ENCODE measurements at regions not wholly inside any gene's neighbourhood (a gene's known extent, or its start where the extent isn't known, plus 50 kb on each side); places are given as distances from the start of the nearest gene placed in this dataset.

- TF ChIP-seq CTCF (IDR thresholded peaks at IDR 0.05; ENCODE audit: poor library complexity): no peak
- TF ChIP-seq EZH2phosphoT487 (IDR thresholded peaks at IDR 0.05; ENCODE audit: low read depth, severe bottlenecking, unreplicated experiment): no peak
- no peak for TF ChIP-seq EZH2 (IDR thresholded peaks at IDR 0.05; ENCODE audit: borderline replicate concordance)
- Histone ChIP-seq H3K79me2 (no peaks in the 10 kb centered on the region), H3K27me3 (no peaks in the 10 kb centered on the region), H3K36me3 (replicated peaks; ENCODE audit: insufficient read depth, low read depth) (no peaks in the 10 kb centered on the region), H3K4me1 (ENCODE audit: insufficient read depth) (peaks cover 40% of the 10 kb centered on the region), H2AFZ (no peak overlapping the region), H3K4me3 (no peak overlapping the region), H3K27ac (peak overlapping the region; percentile 73), H4K20me1 (ENCODE audit: insufficient read depth, poor library complexity, severe bottlenecking) (no peaks in the 10 kb centered on the region), H3K9me3 (ENCODE audit: low read depth) (no peaks in the 10 kb centered on the region), H3K9me2 (replicated peaks; ENCODE audit: insufficient read depth) (no peaks in the 10 kb centered on the region), H3K4me2 (no peak overlapping the region)
- no peak for DNase-seq (ENCODE audit: low spot score)
- WGBS (ENCODE audit: low lambda C conversion rate, missing lambda C conversion rate): 53% methylated on average over 3 of the region's 3 CpGs
Observed at GRCh38 chr18:6650127-6650507, 79.4 kb upstream of the ARHGAP28 start.

- H3K36me3 ChIP-seq (replicated peaks; ENCODE audit: insufficient read depth, low read depth): no peaks in the 10 kb centered on the region
- peak overlapping the region; percentile 73 for H3K27ac ChIP-seq
- WGBS (ENCODE audit: low lambda C conversion rate, missing lambda C conversion rate): 80% methylated on average over 6 of the region's 6 CpGs
- no peaks in the 10 kb centered on the region for H4K20me1 ChIP-seq (ENCODE audit: insufficient read depth, poor library complexity, severe bottlenecking)
- H2AFZ ChIP-seq: no peak overlapping the region
- H3K79me2 ChIP-seq: no peaks in the 10 kb centered on the region
- H3K4me2 ChIP-seq: no peak overlapping the region
- no peak for TF ChIP-seq EZH2 (IDR thresholded peaks at IDR 0.05; ENCODE audit: borderline replicate concordance)
- no peak for TF ChIP-seq EZH2phosphoT487 (IDR thresholded peaks at IDR 0.05; ENCODE audit: low read depth, severe bottlenecking, unreplicated experiment)
- TF ChIP-seq CTCF (IDR thresholded peaks at IDR 0.05; ENCODE audit: poor library complexity): no peak
- no peaks in the 10 kb centered on the region for H3K9me2 ChIP-seq (replicated peaks; ENCODE audit: insufficient read depth)
- H3K27me3 ChIP-seq: no peaks in the 10 kb centered on the region
- H3K4me3 ChIP-seq: no peak overlapping the region
- H3K9me3 ChIP-seq (ENCODE audit: low read depth): no peaks in the 10 kb centered on the region
- DNase-seq (ENCODE audit: low spot score): no peak
- peaks cover 35% of the 10 kb centered on the region for H3K4me1 ChIP-seq (ENCODE audit: insufficient read depth)
Observed at GRCh38 chr18:6650747-6651146, 78.8 kb upstream of the ARHGAP28 start.

GRCh38 chr18:6652098-6652497 is 77.4 kb upstream of the ARHGAP28 start:
- Histone ChIP-seq H2AFZ (no peak overlapping the region), H3K9me3 (ENCODE audit: low read depth) (no peaks in the 10 kb centered on the region), H3K4me1 (ENCODE audit: insufficient read depth) (peaks cover 22% of the 10 kb centered on the region)

More at GRCh38 chr18:6652098-6652497, 77.4 kb upstream of the ARHGAP28 start:
- no peaks in the 10 kb centered on the region for H4K20me1 ChIP-seq (ENCODE audit: insufficient read depth, poor library complexity, severe bottlenecking)
- no peak overlapping the region for H3K4me3 ChIP-seq
- H3K4me2 ChIP-seq: no peak overlapping the region
- H3K9me2 ChIP-seq (replicated peaks; ENCODE audit: insufficient read depth): no peaks in the 10 kb centered on the region
- no peak overlapping the region for H3K27ac ChIP-seq
- no peak for TF ChIP-seq EZH2phosphoT487 (IDR thresholded peaks at IDR 0.05; ENCODE audit: low read depth, severe bottlenecking, unreplicated experiment)
- TF ChIP-seq EZH2 (IDR thresholded peaks at IDR 0.05; ENCODE audit: borderline replicate concordance): no peak
- TF ChIP-seq CTCF (IDR thresholded peaks at IDR 0.05; ENCODE audit: poor library complexity): no peak
- no peaks in the 10 kb centered on the region for H3K36me3 ChIP-seq (replicated peaks; ENCODE audit: insufficient read depth, low read depth)
- no peak for DNase-seq (ENCODE audit: low spot score)
- no peaks in the 10 kb centered on the region for H3K79me2 ChIP-seq
- no peaks in the 10 kb centered on the region for H3K27me3 ChIP-seq
